A673 (cell line): ENCODE measurements at regions not wholly inside any gene's neighbourhood (a gene's known extent, or its start where the extent isn't known, plus 50 kb on each side); places are given as distances from the start of the nearest gene placed in this dataset.

Experiments used
- CTCF ChIP-seq: fragments of 300-800, 200-600 bp; sonication (generic); conservative IDR thresholded peaks from 2 replicates; pipeline ENCODE4 v1.5.1; 2017; ENCODE audit warnings: low read depth, mild to moderate bottlenecking, antibody characterized with exemption, low read length, moderate library complexity, mixed read lengths
- EZH2 ChIP-seq: fragments of 200-600 bp; sonication (generic); IDR thresholded peaks from 2 replicates; pipeline ENCODE4 v1.6.1; 2017; ENCODE audit warnings: borderline replicate concordance, low read depth, mild to moderate bottlenecking, mixed read lengths, antibody characterized with exemption, low read length; ENCODE audit not compliant: poor library complexity, severe bottlenecking

- no peak for TF ChIP-seq EZH2
- no peak for TF ChIP-seq CTCF
Measured at GRCh38 chr5:159788835-159789331, 127.4 kb upstream of the ADRA1B start.
